ENCODE measurements at regions not wholly inside any gene's neighbourhood (a gene's known extent, or its start where the extent isn't known, plus 50 kb on each side); places are given as distances from the start of the nearest gene placed in this dataset.
A peak's percentile ranks its signal among the peaks of the same experiment; 100 is the strongest.

DNA sequence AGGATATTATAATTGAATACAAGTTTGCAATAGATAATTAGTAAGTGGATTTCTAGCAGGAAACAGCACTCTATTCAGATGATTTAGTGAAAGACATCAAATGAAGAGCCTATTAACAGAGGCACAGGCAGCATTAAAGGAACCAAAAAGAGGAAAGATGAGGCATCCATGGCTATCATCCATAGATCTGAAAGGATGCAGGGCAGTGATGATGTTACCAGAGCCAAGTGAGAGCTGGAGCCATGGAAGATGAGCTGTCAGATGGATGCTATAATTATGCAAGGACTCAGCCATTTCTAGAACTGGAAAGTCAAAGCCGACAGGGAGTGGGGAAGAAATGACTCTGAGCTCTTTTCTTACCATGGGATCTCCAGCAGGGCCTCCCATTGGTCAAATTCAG is 66.8 kb upstream of the ANKEF1 start:
- TF ChIP-seq, protein P1, sequence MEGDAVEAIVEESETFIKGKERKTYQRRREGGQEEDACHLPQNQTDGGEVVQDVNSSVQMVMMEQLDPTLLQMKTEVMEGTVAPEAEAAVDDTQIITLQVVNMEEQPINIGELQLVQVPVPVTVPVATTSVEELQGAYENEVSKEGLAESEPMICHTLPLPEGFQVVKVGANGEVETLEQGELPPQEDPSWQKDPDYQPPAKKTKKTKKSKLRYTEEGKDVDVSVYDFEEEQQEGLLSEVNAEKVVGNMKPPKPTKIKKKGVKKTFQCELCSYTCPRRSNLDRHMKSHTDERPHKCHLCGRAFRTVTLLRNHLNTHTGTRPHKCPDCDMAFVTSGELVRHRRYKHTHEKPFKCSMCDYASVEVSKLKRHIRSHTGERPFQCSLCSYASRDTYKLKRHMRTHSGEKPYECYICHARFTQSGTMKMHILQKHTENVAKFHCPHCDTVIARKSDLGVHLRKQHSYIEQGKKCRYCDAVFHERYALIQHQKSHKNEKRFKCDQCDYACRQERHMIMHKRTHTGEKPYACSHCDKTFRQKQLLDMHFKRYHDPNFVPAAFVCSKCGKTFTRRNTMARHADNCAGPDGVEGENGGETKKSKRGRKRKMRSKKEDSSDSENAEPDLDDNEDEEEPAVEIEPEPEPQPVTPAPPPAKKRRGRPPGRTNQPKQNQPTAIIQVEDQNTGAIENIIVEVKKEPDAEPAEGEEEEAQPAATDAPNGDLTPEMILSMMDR (conservative IDR thresholded peaks at IDR 0.05): no peak
- TF ChIP-seq EZH2 (IDR thresholded peaks at IDR 0.05; ENCODE audit: low read depth): no peak
- no peak overlapping the region for H3K27ac ChIP-seq
- no peaks in the 10 kb centered on the region for H3F3A ChIP-seq (ENCODE audit: insufficient read depth, low read depth)
- no peak overlapping the region for H3K4me3 ChIP-seq
- no peaks in the 10 kb centered on the region for H3K36me3 ChIP-seq (ENCODE audit: low read depth)
- H4K20me1 ChIP-seq (ENCODE audit: insufficient read depth): no peaks in the 10 kb centered on the region
- no peak overlapping the region for H3K4me2 ChIP-seq
- no peaks in the 10 kb centered on the region for H3K79me2 ChIP-seq (ENCODE audit: low read depth)
- intact Hi-C loops (cut with micrococcal nuclease; ENCODE audit: unreplicated experiment): no loop called here
- no peak for DNase-seq
- no peaks in the 10 kb centered on the region for H3K27me3 ChIP-seq (ENCODE audit: insufficient read depth, low read depth)
- ChIA-PET POLR2A (ENCODE audit: unreplicated experiment) (no interaction called here), CTCF (no interaction called here)
- no peaks in the 10 kb centered on the region for H3K9me3 ChIP-seq (ENCODE audit: insufficient read depth, low read depth)
- H3K4me1 ChIP-seq (replicated peaks; ENCODE audit: insufficient read depth): no peaks in the 10 kb centered on the region
- H3K9me2 ChIP-seq (ENCODE audit: insufficient read depth): no peaks in the 10 kb centered on the region
- H2AFZ ChIP-seq: no peak overlapping the region
- BruUV-seq (replicated peaks): no TSS peak

DNA sequence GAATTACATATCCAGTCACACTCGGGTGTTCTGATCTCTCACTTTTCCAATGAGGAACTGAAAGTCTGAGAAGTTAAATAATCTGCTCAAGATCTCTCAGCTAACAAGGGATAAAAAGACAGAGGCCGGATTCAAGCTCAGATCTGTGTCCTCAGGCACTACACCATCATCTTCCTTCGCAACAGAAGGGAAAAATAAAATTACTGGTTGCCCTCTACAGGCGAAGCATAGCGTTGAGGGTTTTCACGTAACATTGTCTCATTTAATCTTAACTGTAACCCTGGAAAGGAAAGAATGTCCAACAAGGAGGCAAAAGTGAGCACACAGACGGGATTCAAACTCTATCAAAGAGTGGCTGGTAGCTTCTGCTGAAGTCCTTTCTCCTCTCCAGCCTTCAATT is 67.8 kb upstream of the ANKEF1 start:
- Histone ChIP-seq H3K9me2 (ENCODE audit: insufficient read depth) (no peaks in the 10 kb centered on the region), H3K9me3 (ENCODE audit: insufficient read depth, low read depth) (no peaks in the 10 kb centered on the region), H3K4me1 (replicated peaks; ENCODE audit: insufficient read depth) (no peaks in the 10 kb centered on the region), H3K27me3 (ENCODE audit: insufficient read depth, low read depth) (no peaks in the 10 kb centered on the region), H2AFZ (no peak overlapping the region), H3K36me3 (ENCODE audit: low read depth) (no peaks in the 10 kb centered on the region), H3K27ac (no peak overlapping the region), H3F3A (ENCODE audit: insufficient read depth, low read depth) (no peaks in the 10 kb centered on the region), H3K79me2 (ENCODE audit: low read depth) (no peaks in the 10 kb centered on the region), H3K4me3 (no peak overlapping the region), H4K20me1 (ENCODE audit: insufficient read depth) (no peaks in the 10 kb centered on the region), H3K4me2 (peak overlapping the region; percentile 10; the same call in 1 of the 2 replicates)
- POLR2A ChIA-PET (ENCODE audit: unreplicated experiment): interaction anchor here (0.6 kb wide), 1 partner anchor 66 kb away, joined by 3 read pairs; no protein-coding TSS in a partner anchor
- TF ChIP-seq EZH2 (IDR thresholded peaks at IDR 0.05; ENCODE audit: low read depth): no peak
- TF ChIP-seq, protein P1 (conservative IDR thresholded peaks at IDR 0.05): peak; percentile 52; the same call in 1 of the 2 replicates
- CTCF ChIA-PET: no interaction called here
- no peak for DNase-seq
- intact Hi-C loops (cut with micrococcal nuclease; ENCODE audit: unreplicated experiment): no loop called here
- BruUV-seq (replicated peaks): no TSS peak

DNA sequence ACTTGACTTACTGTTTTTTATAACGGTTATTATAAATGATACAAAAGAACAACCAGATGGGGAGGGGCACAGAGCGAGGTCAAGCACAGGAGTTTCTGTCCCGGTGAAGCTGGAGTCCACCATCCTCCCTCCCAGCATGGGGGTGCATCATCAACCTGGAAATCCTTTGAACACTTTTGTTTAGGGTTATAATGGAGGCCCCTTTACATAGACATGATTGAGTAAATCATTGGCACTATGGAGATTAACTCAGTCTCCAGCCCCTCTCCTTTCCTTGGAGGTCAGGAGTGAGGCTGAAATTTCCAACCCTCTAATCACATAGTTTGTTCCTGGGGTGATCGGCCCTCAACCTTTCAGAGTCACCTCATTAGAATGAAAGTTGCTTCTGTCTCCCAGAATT is 71.8 kb upstream of the ANKEF1 start:
- H3K27ac ChIP-seq: no peak overlapping the region
- POLR2A ChIA-PET (ENCODE audit: unreplicated experiment): no interaction called here
- H3K4me1 ChIP-seq (replicated peaks; ENCODE audit: insufficient read depth): no peaks in the 10 kb centered on the region
- no peaks in the 10 kb centered on the region for H3K9me3 ChIP-seq (ENCODE audit: insufficient read depth, low read depth)
- TF ChIP-seq EZH2 (IDR thresholded peaks at IDR 0.05; ENCODE audit: low read depth): no peak
- TF ChIP-seq, protein P1 (conservative IDR thresholded peaks at IDR 0.05): no peak
- intact Hi-C loops (cut with micrococcal nuclease; ENCODE audit: unreplicated experiment): no loop called here
- no peaks in the 10 kb centered on the region for H3F3A ChIP-seq (ENCODE audit: insufficient read depth, low read depth)
- CTCF ChIA-PET: no interaction called here
- DNase-seq: no peak
- no peaks in the 10 kb centered on the region for H3K9me2 ChIP-seq (ENCODE audit: insufficient read depth)
- H2AFZ ChIP-seq: no peak overlapping the region
- H3K4me3 ChIP-seq: no peak overlapping the region
- no TSS peak for BruUV-seq (replicated peaks)
- no peaks in the 10 kb centered on the region for H3K36me3 ChIP-seq (ENCODE audit: low read depth)
- H3K4me2 ChIP-seq: no peak overlapping the region
- H4K20me1 ChIP-seq (ENCODE audit: insufficient read depth): no peaks in the 10 kb centered on the region
- no peaks in the 10 kb centered on the region for H3K79me2 ChIP-seq (ENCODE audit: low read depth)
- no peaks in the 10 kb centered on the region for H3K27me3 ChIP-seq (ENCODE audit: insufficient read depth, low read depth)

Measured in PC-9 (cell line).